Peyer's patch (tissue), 4 donors: ENCODE measurements at regions not wholly inside any gene's neighbourhood (a gene's known extent, or its start where the extent isn't known, plus 50 kb on each side); places are given as distances from the start of the nearest gene placed in this dataset.

Experiments used
- CTCF ChIP-seq, 6 experiments: fragments of 450-650 bp in 4 of 6; fragments of 200-600 bp in 2 of 6; sonication (generic) in 1 of 6; IDR thresholded peaks; one replicate each; pipeline ENCODE4 v1.5.1; 2017 to 2019; ENCODE audit warnings: antibody characterized with exemption in 6 of 6, mild to moderate bottlenecking in 3 of 6, moderate library complexity in 1 of 6
- POLR2A ChIP-seq, 2 donors: fragments of 450-650 bp; IDR thresholded peaks; one replicate each; pipeline ENCODE4 v1.5.1; 2017; ENCODE audit warnings: antibody characterized with exemption in 2 of 2, mild to moderate bottlenecking in 2 of 2, moderate library complexity in 2 of 2

DNA sequence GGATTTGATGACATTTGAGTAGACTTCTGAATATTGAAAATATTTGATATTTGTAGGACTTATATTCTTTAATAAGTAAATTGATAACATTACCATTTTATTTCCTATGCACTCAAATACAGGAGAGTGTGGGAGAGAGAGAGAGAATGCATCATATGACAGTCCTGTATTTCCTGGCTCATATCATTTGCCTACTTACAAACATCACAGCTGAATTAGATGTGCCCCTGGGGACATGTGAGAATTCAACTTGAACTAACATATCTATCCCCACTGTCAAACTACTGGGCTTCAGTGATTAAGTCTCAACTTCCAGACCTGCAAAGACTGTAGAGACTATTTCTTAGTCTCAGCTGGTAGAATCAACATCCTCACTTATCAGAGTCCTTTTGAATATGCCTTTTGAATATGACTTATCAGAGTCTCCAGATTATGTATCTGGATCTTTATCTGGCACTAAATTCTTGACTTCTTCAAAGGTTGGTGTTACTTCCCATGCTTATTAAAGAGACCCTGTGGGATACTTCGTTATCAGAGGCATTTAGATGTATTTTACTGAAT, 75.5 kb downstream of the PABPC4L start:
- TF ChIP-seq CTCF (IDR thresholded peaks at IDR 0.05) (no peak), POLR2A (IDR thresholded peaks at IDR 0.05) (no peak)
